ENCODE measurements at regions not wholly inside any gene's neighbourhood (a gene's known extent, or its start where the extent isn't known, plus 50 kb on each side); places are given as distances from the start of the nearest gene placed in this dataset.

GRCh38 chr2:51329512-51329911, 297.6 kb upstream of the NRXN1 start:
- CTCF ChIA-PET = interaction anchor here (1.4 kb wide), 1 partner anchor 10 kb away, joined by 5 read pairs; no protein-coding TSS in a partner anchor
- DNase-seq (ENCODE audit: unreplicated experiment) = no peak
- no TSS peak for BruUV-seq (replicated peaks)

GRCh38 chr2:51324051-51324450, 292.1 kb upstream of the NRXN1 start:
- CTCF ChIA-PET = interaction anchor here (0.8 kb wide), 1 partner anchor 868 kb away, joined by 3 read pairs; no protein-coding TSS in a partner anchor
- no TSS peak for BruUV-seq (replicated peaks)
- H3K27me3 Mint-ChIP-seq (ENCODE audit: insufficient read depth, unreplicated experiment) = no peaks in the 10 kb centered on the region
- no peaks in the 10 kb centered on the region for H3K4me1 Mint-ChIP-seq (ENCODE audit: insufficient read depth, unreplicated experiment)
- no peak for DNase-seq (ENCODE audit: unreplicated experiment)
- POLR2A ChIA-PET = interaction anchor here (0.7 kb wide), 1 partner anchor 540 kb away, joined by 4 read pairs; no protein-coding TSS in a partner anchor
- H3K4me3 Mint-ChIP-seq (ENCODE audit: unreplicated experiment) = no peak overlapping the region
- no peaks in the 10 kb centered on the region for H3K9me3 Mint-ChIP-seq (ENCODE audit: unreplicated experiment)
- no peak for TF ChIP-seq CTCF (IDR thresholded peaks at IDR 0.05; ENCODE audit: unreplicated experiment)
- H3K36me3 Mint-ChIP-seq (ENCODE audit: insufficient read depth, unreplicated experiment) = no peaks in the 10 kb centered on the region
- no peak overlapping the region for H3K27ac Mint-ChIP-seq (ENCODE audit: low read depth, unreplicated experiment)
- intact Hi-C loops (cut with micrococcal nuclease) = no loop called here

More at GRCh38 chr2:51329512-51329911, 297.6 kb upstream of the NRXN1 start:
- no peak for TF ChIP-seq CTCF (IDR thresholded peaks at IDR 0.05; ENCODE audit: unreplicated experiment)
- Mint-ChIP-seq H3K36me3 (ENCODE audit: insufficient read depth, unreplicated experiment) (no peaks in the 10 kb centered on the region), H3K27ac (ENCODE audit: low read depth, unreplicated experiment) (no peak overlapping the region), H3K9me3 (ENCODE audit: unreplicated experiment) (no peaks in the 10 kb centered on the region), H3K4me1 (ENCODE audit: insufficient read depth, unreplicated experiment) (no peaks in the 10 kb centered on the region), H3K27me3 (ENCODE audit: insufficient read depth, unreplicated experiment) (no peaks in the 10 kb centered on the region), H3K4me3 (ENCODE audit: unreplicated experiment) (no peak overlapping the region)
- POLR2A ChIA-PET = no interaction called here
- intact Hi-C loops (cut with micrococcal nuclease) = no loop called here

- CTCF ChIA-PET = no interaction called here
These were observed 290.7 kb upstream of the NRXN1 start for GRCh38 chr2:51322613-51323012.

GRCh38 chr2:51304311-51304710, 272.4 kb upstream of the NRXN1 start:
- no peaks in the 10 kb centered on the region for H3K27me3 Mint-ChIP-seq (ENCODE audit: insufficient read depth, unreplicated experiment)
- no peak overlapping the region for H3K4me3 Mint-ChIP-seq (ENCODE audit: unreplicated experiment)
- H3K36me3 Mint-ChIP-seq (ENCODE audit: insufficient read depth, unreplicated experiment) = no peaks in the 10 kb centered on the region
- DNase-seq (ENCODE audit: unreplicated experiment) = no peak
- no peak for TF ChIP-seq CTCF (IDR thresholded peaks at IDR 0.05; ENCODE audit: unreplicated experiment)
- no peaks in the 10 kb centered on the region for H3K4me1 Mint-ChIP-seq (ENCODE audit: insufficient read depth, unreplicated experiment)
- no TSS peak for BruUV-seq (replicated peaks)
- intact Hi-C loops (cut with micrococcal nuclease) = no loop called here
- ChIA-PET POLR2A (no interaction called here), CTCF (no interaction called here)
- H3K27ac Mint-ChIP-seq (ENCODE audit: low read depth, unreplicated experiment) = no peak overlapping the region
- no peaks in the 10 kb centered on the region for H3K9me3 Mint-ChIP-seq (ENCODE audit: unreplicated experiment)

More at GRCh38 chr2:51322613-51323012, 290.7 kb upstream of the NRXN1 start:
- Mint-ChIP-seq H3K9me3 (ENCODE audit: unreplicated experiment) (peaks cover under 1% of the 10 kb centered on the region), H3K36me3 (ENCODE audit: insufficient read depth, unreplicated experiment) (no peaks in the 10 kb centered on the region), H3K27ac (ENCODE audit: low read depth, unreplicated experiment) (no peak overlapping the region), H3K4me3 (ENCODE audit: unreplicated experiment) (no peak overlapping the region), H3K27me3 (ENCODE audit: insufficient read depth, unreplicated experiment) (no peaks in the 10 kb centered on the region), H3K4me1 (ENCODE audit: insufficient read depth, unreplicated experiment) (no peaks in the 10 kb centered on the region)
- TF ChIP-seq CTCF (IDR thresholded peaks at IDR 0.05; ENCODE audit: unreplicated experiment) = no peak
- no peak for DNase-seq (ENCODE audit: unreplicated experiment)
- POLR2A ChIA-PET = no interaction called here
- BruUV-seq (replicated peaks) = no TSS peak
- intact Hi-C loops (cut with micrococcal nuclease) = no loop called here
